DND-41 (cell line): ENCODE measurements at regions not wholly inside any gene's neighbourhood (a gene's known extent, or its start where the extent isn't known, plus 50 kb on each side); places are given as distances from the start of the nearest gene placed in this dataset.

ENCODE experiments used
- ATAC-seq: fragments of 200-7000 bp; cut with Tn5 transposase; 3 replicates; pipeline ENCODE4 v1.9.1; 2021; ENCODE audit warnings: low read depth; ENCODE audit not compliant: insufficient read depth
- DNase-seq: peaks from one replicate; pipeline ENCODE4 v3.0.0-alpha.2; 2020
- H2AFZ ChIP-seq: 2 replicates; pipeline ENCODE4 v1.6.0; 2012; ENCODE audit warnings: low read depth, low read length
- H3K27ac ChIP-seq: 2 replicates; pipeline ENCODE4 v1.5.1; 2012; ENCODE audit warnings: low read length, inconsistent platforms
- H3K27me3 ChIP-seq: fragments of 200-600 bp; sonication (generic); 2 replicates; pipeline ENCODE4 v1.6.0; 2012; ENCODE audit warnings: low read length, mild to moderate bottlenecking, inconsistent platforms; ENCODE audit not compliant: insufficient read depth, poor library complexity
- H3K36me3 ChIP-seq: 2 replicates; pipeline ENCODE4 v1.5.1; 2012; ENCODE audit warnings: low read length, inconsistent platforms; ENCODE audit not compliant: insufficient read depth
- H3K4me1 ChIP-seq: 2 replicates; pipeline ENCODE4 v1.5.1; 2012; ENCODE audit warnings: mild to moderate bottlenecking, low read length; ENCODE audit not compliant: insufficient read depth
- H3K4me2 ChIP-seq: 2 replicates; pipeline ENCODE4 v1.6.0; 2012; ENCODE audit warnings: mild to moderate bottlenecking, moderate library complexity, low read length, inconsistent platforms; ENCODE audit not compliant: insufficient read depth
- H3K4me3 ChIP-seq, 2 experiments: fragments of 200-600 bp in 1 of 2; shearing (Covaris generic) in 1 of 2; 2 replicates each; pipeline ENCODE4 v1.5.1; 2012 to 2016; ENCODE audit warnings: inconsistent platforms in 2 of 2, low read length in 2 of 2, mild to moderate bottlenecking in 2 of 2, low read depth in 1 of 2, moderate library complexity in 1 of 2
- H3K79me2 ChIP-seq: 2 replicates; pipeline ENCODE4 v1.6.0; 2012; ENCODE audit warnings: low read length, inconsistent platforms; ENCODE audit not compliant: insufficient read depth
- H3K9ac ChIP-seq: 2 replicates; pipeline ENCODE4 v1.6.0; 2012; ENCODE audit warnings: low read depth, mild to moderate bottlenecking, inconsistent platforms, low read length, moderate library complexity
- H3K9me3 ChIP-seq: 2 replicates; pipeline ENCODE4 v1.5.1; 2012; ENCODE audit warnings: low read length, moderate library complexity, mild to moderate bottlenecking, inconsistent platforms; ENCODE audit not compliant: insufficient read depth, severe bottlenecking
- H4K20me1 ChIP-seq: 2 replicates; pipeline ENCODE4 v1.6.0; 2012; ENCODE audit warnings: low read length; ENCODE audit not compliant: insufficient read depth
- EZH2 ChIP-seq: IDR thresholded peaks from 3 replicates; pipeline ENCODE4 v1.6.1; 2012; ENCODE audit warnings: borderline replicate concordance, low read depth, mild to moderate bottlenecking, moderate library complexity, low read length, inconsistent platforms; ENCODE audit not compliant: severe bottlenecking
- TF ChIP-seq, protein P1 (sequence below): IDR thresholded peaks from 2 replicates; pipeline ENCODE4 v1.5.1; 2012; ENCODE audit warnings: borderline replicate concordance, low read length, moderate library complexity, mild to moderate bottlenecking; ENCODE audit not compliant: poor library complexity, severe bottlenecking; ENCODE audit errors: extremely low read depth

DNA sequence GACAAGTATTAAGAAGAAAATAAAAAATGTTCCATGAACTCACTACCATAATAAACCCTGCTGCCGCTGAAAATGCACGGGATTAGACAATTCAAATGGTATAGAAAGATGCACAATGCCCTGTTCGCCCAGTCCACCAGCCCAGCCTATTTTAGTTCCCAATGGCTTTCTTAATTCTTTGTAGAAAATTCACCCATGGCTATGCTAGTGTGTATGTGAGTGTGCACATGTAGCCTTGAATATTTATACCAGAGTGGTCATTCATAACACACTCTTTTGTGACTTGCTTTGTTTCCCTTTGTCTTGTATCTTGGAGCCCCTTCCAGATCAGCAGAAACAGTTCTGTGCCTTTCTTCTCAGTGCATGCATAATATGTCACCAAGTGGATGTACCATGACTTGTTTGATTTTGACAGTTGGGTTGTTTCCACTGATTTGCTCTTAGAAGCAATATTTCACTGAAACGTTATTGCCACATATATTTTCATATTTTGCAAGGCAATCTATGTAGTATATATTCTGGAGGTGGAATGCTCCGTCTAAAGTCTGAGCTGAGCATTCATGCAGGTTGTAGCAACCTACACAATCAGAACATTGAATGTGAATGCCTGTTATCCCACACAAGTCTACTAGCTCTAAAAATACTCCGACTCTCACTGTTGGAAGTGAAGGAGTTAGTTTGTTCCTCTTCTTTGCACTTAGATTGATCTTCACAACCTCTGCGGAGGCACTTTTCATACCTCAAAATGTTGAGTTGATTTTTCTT lies 383.0 kb upstream of the EEF2KMT start:
- no peaks in the 10 kb centered on the region for H3K9me3 ChIP-seq
- H3K4me1 ChIP-seq, result no peaks in the 10 kb centered on the region
- no peak overlapping the region for H3K4me3 ChIP-seq
- H3K36me3 ChIP-seq, result no peaks in the 10 kb centered on the region
- no peak overlapping the region for H3K9ac ChIP-seq
- no peaks in the 10 kb centered on the region for H3K79me2 ChIP-seq
- H3K27ac ChIP-seq, result no peak overlapping the region
- no peak for DNase-seq
- peaks cover 6% of the 10 kb centered on the region for H3K27me3 ChIP-seq
- H4K20me1 ChIP-seq, result no peaks in the 10 kb centered on the region
- no peak overlapping the region for H2AFZ ChIP-seq
- TF ChIP-seq EZH2, result no peak
- TF ChIP-seq, protein P1, sequence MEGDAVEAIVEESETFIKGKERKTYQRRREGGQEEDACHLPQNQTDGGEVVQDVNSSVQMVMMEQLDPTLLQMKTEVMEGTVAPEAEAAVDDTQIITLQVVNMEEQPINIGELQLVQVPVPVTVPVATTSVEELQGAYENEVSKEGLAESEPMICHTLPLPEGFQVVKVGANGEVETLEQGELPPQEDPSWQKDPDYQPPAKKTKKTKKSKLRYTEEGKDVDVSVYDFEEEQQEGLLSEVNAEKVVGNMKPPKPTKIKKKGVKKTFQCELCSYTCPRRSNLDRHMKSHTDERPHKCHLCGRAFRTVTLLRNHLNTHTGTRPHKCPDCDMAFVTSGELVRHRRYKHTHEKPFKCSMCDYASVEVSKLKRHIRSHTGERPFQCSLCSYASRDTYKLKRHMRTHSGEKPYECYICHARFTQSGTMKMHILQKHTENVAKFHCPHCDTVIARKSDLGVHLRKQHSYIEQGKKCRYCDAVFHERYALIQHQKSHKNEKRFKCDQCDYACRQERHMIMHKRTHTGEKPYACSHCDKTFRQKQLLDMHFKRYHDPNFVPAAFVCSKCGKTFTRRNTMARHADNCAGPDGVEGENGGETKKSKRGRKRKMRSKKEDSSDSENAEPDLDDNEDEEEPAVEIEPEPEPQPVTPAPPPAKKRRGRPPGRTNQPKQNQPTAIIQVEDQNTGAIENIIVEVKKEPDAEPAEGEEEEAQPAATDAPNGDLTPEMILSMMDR, result no peak
- ATAC-seq, result no peak
- no peak overlapping the region for H3K4me2 ChIP-seq

DNA sequence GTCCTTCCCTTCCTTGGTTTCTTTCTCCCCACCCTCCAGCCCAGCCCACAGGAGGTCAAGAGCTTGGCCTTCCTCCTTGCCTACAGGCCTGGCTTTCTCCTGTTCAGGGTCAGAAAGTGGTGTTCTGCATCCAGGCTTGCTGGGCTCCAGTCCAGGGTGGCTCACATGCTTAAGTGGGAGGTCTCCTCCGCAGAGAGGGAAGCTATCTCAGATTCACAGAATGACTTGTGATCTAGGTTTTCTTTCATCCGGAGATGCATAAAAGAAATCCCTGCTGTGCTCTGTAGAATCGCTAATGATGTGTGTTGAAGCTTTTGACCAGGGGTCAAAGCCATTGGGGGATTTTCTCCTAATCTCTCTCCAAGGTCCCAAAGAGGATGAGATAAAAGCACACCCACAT lies 382.3 kb upstream of the EEF2KMT start:
- H3K27ac ChIP-seq, result no peak overlapping the region
- no peak overlapping the region for H3K4me2 ChIP-seq
- H3K9me3 ChIP-seq, result no peaks in the 10 kb centered on the region
- no peak for ATAC-seq
- H4K20me1 ChIP-seq, result no peaks in the 10 kb centered on the region
- H3K36me3 ChIP-seq, result no peaks in the 10 kb centered on the region
- no peaks in the 10 kb centered on the region for H3K4me1 ChIP-seq
- no peaks in the 10 kb centered on the region for H3K79me2 ChIP-seq
- H3K9ac ChIP-seq, result no peak overlapping the region
- H3K27me3 ChIP-seq, result peaks cover 6% of the 10 kb centered on the region
- no peak overlapping the region for H3K4me3 ChIP-seq
- H2AFZ ChIP-seq, result no peak overlapping the region
- TF ChIP-seq EZH2, result no peak
- TF ChIP-seq, protein P1, result no peak
- DNase-seq, result no peak

DNA sequence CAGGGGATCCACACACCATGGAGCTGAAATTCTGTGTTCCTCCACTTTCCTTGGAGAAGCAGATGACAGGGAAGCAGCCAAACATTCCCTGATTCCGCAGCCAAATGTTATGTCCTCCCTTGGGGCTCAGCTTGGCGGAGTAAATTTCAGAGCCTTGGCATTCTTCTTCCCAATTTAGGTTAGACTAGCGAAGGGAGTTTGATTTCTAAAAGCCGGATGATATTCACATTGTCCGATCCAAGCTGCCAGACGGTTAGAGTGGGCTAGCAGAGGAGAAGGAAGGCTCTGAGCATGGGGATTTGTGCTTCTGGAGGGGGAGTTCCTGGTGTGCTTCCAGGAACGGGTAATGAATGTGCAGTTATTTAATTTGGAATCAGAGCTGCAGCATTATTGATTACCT lies 380.4 kb upstream of the EEF2KMT start:
- H3K4me3 ChIP-seq, result no peak overlapping the region
- DNase-seq, result no peak
- H3K9ac ChIP-seq, result no peak overlapping the region
- no peaks in the 10 kb centered on the region for H3K36me3 ChIP-seq
- no peak overlapping the region for H3K27ac ChIP-seq
- peaks cover 6% of the 10 kb centered on the region for H3K27me3 ChIP-seq
- no peaks in the 10 kb centered on the region for H3K79me2 ChIP-seq
- H3K4me2 ChIP-seq, result no peak overlapping the region
- no peaks in the 10 kb centered on the region for H3K4me1 ChIP-seq
- ATAC-seq, result no peak
- no peak overlapping the region for H2AFZ ChIP-seq
- no peaks in the 10 kb centered on the region for H4K20me1 ChIP-seq
- TF ChIP-seq, protein P1, result no peak
- no peak for TF ChIP-seq EZH2
- H3K9me3 ChIP-seq, result no peaks in the 10 kb centered on the region
